CD4-positive, alpha-beta T cell treated with Interleukin-4 for 4 hours (primary cell): ENCODE measurements at regions not wholly inside any gene's neighbourhood (a gene's known extent, or its start where the extent isn't known, plus 50 kb on each side); places are given as distances from the start of the nearest gene placed in this dataset.
A peak's percentile ranks its signal among the peaks of the same experiment; 100 is the strongest.
"Not testable (repeated sequence)": the region's sequence is repeated elsewhere in the genome, so short reads cannot be mapped to it uniquely, and the experiment has no call there.

Source experiments
- DNase-seq: peaks from one replicate; pipeline ENCODE4 v3.0.0-alpha.2; 2020

DNA sequence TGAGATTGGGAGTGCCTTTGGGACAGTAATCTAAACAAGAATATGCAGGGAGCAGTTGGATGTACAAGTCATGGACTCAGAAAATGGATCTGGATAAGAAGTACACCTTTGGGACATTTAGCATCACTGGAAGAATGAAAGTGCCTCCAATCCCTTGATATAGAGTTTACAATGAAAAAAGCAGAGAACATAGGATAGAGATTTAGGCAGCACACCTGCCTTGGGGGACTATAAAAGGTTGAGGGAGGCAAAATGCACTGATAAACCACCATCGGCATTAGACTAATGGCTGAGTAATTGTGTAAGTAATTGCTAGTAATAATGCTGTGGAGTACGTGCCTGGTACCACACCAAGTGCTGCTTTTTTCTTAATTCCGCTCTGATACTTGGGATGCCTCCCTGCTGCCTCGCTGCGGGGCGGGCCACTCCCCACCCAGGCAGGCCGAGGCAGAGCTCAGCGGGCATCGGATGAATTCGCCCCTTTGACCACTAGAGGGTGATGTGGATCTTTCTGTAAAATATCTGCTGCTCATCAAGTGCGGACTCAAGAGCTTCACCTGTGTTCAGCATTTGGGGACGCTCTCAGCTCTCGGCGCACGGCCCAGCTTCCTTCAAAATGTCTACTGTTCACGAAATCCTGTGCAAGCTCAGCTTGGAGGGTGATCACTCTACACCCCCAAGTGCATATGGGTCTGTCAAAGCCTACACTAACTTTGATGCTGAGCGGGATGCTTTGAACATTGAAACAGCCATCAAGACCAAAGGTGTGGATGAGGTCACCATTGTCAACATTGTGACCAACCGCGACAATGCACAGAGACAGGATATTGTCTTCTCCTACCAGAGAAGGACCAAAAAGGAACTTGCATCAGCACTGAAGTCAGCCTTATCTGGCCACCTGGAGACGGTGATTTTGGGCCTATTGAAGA is 99.9 kb downstream of the ANKRD18B start:
- DNase-seq, result peak; percentile 67

GRCh38 chr9:33628318-33628717 is 104.3 kb downstream of the ANKRD18B start:
- DNase-seq, result not testable (repeated sequence)

DNA sequence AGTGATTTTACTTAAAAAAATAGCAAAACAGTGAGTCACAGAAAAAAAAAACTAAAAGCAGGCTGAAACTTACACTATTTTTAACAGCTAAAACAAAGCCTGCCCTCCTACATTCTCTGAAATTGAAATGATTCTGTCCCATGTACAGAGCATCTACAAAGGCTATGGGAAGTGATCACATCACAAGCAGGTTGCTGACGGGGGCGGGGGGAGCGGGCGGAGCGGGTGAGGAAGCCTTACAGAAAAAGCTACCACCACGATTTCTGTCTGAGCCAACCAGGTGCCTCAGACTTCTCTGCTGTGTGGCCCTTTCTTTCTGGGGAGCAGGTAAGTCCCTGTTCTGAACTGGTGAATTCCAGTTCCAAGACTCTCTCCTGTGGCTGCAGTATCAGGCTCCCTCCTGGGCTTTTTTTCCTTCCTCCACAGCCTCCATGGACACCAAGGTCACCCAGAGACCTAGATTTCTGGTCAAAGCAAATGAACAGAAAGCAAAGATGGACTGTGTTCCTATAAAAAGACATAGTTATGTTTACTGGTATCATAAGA is 104.9 kb downstream of the ANKRD18B start:
- DNase-seq, result no peak

DNA sequence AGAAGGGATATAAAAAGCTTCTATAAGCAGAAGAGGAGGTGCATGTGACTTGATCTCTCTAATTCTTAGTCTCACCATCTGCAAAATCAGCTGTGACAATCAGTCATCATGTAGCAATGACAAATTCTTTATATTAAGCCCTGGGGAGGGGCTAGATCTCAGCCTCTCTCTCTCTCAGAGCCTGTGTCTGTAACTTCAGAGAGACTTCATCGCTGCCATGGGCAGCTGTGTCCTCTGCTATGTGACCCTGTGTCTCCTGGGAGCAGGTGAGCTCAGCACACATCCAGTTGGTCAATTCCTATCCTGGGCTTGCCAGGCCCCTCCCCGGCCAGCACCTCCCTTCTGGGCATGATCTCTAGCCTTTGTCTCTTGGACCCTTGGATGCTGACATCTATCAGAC is 109.6 kb downstream of the ANKRD18B start:
- DNase-seq, result no peak

DNA sequence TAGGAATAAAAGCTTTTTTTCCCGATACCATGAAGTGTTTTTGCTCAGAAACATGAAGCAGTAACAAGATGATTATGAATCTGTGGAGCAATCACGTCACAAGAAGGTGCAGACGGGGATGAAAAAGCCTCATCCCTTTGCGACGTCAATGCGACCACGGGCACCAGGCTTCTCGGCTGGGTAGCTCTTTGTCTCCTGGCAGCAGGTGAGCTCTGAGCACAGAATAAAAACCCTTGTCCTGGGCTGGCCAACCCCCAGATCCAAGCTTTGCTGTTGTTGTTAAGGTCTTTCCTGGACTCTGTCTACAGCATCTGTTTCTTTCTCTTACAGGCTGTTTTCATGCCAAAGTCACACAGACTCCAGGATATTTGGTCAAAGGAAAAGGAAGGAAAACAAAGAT is 113.8 kb downstream of the ANKRD18B start:
- DNase-seq, result no peak

GRCh38 chr9:33638391-33638915 is 114.4 kb downstream of the ANKRD18B start:
- no peak for DNase-seq

DNA sequence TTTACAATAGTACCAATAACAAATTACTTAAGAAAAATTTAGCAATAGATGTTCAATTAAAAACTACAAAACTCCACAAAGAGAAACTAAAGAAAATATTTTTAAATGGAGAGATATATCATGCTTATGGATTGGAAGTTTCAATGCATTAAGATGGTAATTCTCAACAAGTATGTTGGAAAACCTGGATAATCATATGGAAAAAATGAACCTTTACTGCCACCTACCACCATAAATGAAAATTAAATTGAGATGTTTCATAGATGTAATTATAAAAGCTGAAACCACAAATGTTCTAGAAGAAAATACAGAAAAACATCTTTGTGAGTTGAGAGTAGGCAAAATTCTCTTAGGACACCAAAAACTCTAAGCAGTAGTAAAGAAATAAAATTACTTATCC is 121.7 kb downstream of the ANKRD18B start:
- DNase-seq, result no peak

DNA sequence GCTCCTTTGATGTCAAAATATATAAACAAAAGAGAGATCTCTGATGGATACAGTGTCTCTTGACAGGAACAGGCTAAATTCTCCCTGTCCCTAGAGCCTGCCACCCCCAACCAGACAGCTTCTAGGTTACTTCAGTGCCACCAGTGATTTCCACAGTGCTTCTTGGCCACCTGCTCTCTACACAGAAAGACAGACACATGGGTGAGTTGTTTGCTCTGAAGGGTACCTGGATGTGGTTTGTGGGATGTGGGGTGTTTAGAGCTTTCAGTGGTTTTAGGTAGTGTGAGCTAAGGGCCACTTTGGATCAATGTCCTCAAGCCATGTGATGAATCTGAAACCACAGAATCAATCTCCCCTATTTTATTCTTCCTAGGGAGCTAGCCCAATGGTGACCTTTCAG is 125.4 kb downstream of the ANKRD18B start:
- no peak for DNase-seq

- no peak for DNase-seq
These were observed 127.1 kb downstream of the ANKRD18B start for GRCh38 chr9:33651125-33651524.

DNA sequence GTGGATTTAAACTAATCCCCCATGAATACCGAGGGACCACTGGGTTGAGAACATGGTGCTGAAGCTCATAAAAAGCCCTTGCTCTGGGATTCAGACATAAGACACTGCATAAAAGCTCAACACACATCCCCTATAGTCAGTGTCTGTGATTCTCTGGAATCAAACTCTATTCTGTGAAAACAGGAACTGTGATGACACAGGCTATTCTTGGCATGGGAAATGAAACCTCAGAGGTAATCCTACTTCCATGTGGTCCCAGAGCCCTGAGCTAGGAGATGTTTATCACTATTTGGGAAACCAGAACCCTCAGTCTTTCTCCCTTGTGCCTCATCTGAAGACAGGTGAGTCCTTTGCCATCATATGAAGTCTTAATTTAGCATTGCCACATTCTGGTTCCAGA is 135.4 kb upstream of the PRSS3 start:
- no peak for DNase-seq

GRCh38 chr9:33660772-33661171 is 134.6 kb upstream of the PRSS3 start:
- no peak for DNase-seq

DNA sequence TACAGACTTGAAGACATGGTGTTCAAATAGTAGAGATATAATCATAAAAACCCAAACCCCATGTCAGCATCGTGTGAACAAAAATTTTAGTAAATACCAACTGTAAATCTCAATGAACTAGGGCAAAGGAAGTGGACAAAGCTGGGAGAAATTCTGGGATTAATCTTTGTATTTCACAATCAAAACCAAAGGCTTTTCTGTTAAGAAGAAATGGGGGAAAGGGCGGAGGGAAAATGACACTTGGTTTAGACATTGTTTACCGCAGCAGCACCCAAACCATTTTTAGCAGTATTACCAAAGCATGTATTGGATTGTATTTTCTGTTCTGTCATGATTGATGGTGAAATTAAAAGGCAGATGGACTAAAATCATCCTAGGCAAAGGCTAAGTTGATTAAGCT is 134.2 kb upstream of the PRSS3 start:
- no peak for DNase-seq

DNA sequence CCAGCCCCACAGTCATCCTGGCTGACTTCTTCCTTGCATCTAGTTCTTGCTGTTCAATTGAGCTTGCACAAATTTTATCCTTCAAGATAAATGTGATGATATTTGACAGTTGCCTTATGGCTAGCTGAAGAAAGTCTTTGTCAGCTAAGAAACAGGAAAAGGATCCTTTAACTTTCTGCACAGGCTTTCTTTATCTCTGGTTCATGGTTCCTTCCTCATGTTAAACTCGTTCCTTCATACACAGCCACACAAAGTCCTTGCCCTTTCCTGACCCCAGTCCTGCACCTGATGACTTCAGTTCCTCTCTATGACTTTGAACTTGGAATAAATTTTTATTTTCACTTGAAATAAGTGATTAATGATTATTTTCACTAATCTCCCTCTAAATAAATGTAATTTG is 132.5 kb upstream of the PRSS3 start:
- no peak for DNase-seq

DNA sequence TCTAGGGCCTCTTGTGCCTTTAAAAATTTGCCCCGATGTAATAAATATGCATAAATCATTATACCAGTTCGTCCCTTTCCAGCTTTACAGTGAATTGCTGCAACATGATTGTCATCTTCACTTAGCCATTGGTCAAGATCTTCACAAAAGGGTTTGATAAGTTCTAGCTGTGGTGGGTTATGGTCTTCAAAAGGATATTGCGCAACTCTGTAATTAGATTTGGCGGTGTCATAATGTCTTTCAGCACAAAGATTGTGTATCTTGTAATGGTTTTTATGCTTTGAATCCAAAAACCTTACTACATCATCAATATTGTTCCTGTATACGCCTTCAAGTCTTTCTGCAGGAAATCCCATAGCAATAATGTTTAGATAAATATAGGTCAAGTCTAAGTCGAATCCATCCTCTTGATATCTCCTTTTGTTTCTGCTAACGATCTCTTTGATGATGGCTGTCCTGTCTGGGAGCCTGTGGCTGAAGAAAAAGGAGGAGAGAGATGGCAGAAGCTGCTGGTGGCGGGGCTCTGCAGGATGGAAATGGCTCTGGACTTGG is 119.1 kb upstream of the PRSS3 start:
- DNase-seq, result not testable (repeated sequence)

GRCh38 chr9:33676746-33677505 is 118.4 kb upstream of the PRSS3 start:
- DNase-seq, result no peak

DNA sequence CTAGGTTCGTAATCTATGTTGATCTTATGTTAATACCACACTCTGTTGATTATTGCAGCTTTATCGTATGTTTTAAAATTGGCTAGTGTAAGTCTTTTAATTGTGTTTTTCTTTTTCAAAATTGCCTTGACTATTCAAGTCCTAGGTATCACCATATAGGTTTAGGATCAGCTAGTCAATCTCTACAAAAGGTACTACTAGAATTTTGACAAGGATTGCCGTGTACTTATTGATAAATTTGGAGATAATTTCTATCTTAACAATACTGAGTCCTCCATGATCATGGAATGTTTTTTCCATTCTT is 117.9 kb upstream of the PRSS3 start:
- DNase-seq, result no peak

DNA sequence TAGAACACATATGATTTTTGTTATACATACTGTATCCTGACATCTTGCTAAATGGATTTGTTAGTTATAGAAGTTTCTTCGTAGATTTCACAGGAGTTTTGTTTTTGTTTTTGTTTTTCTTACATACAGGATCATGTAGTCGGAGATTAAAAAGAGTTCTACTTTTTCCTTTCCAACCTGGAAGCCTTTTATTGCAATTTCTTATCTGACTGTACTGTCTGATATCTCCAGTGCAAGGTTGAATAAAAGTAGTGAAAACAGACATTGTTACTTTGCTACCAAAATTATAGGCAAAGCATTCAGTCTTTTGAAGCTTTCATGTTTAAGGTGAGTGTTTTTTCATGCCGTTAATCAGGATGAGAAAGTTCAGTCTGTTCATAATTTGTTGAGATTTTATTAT is 117.4 kb upstream of the PRSS3 start:
- DNase-seq, result no peak

- DNase-seq, result no peak
These were observed 112.8 kb upstream of the PRSS3 start for GRCh38 chr9:33682551-33682950.

DNA sequence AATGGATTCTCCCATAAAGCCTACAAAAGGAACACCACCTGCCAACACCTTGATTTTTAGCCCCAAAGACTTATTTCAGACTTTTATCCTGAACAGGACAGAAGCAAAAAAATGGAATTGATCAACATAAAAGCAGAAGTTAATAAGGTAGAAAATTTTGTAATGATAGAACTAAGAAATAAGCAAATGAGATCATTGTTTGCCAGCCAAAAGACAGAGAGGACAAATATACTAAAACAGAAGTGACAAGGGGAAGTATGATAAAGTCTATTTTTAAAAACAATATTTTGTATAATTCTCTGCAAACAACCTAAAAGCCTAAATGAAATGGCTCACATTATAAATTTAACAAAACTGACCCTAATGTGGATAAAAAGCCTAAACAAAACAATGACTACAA is 110.5 kb upstream of the PRSS3 start:
- DNase-seq, result no peak

DNA sequence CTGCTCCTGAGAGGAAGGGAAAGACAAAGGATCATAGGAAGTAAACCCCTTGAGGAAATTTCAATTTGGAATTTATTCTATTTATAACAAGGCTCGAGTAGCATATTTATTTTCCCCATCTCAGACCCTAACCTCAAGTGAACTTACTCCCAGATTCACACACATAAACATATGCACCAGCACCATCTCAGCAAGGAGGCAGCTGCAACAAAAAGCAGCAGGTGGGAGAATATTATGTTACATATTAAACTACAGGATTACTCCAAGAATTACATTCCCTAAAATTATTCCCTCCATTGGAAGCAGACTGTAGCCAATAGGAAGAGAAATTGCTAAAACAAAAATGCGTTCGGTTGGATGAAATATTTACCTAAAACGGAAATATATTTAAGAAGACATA is 108.4 kb upstream of the PRSS3 start:
- no peak for DNase-seq

GRCh38 chr9:33687779-33688178 is 107.6 kb upstream of the PRSS3 start:
- no peak for DNase-seq

DNA sequence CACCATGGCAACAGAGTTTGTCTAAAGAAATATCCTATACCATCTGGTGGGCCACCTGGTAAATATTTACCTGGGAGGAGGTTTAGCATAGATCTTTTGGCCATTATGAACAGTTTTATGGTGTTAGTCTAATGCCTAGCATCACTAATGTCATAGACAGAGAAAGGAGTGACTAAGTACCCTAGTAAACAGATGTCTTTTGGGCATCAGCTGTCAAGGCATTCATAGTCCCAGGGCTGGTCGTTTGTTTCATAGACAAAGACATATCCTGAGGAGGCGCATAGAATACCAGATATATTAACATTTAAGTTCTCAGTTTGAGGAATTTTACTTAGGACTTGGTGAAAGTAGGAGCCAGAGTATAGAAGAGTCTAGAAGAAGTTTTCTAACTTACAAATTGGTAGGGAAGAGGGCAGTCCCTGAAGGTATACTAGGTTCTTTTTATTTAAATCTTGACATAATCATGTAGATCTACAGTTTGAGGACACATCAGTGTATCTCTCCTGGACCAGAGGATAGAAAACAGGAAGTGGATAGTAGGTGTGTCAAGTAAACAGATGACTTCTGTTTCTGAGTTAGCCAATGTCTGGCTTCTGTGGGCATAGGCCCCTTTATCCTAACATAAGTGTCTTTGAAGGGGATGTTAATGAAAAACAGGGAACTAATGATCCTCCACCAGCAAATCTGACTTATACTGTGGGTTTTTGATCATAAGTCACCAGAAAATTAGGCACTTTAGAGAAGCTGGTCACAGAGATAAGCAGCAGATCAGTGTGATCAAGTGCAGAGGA is 105.0 kb upstream of the PRSS3 start:
- peak; percentile 10 for DNase-seq

- no peak for DNase-seq
These were observed 100.1 kb upstream of the PRSS3 start for GRCh38 chr9:33695299-33695698.
